Testis (tissue), 2 donors: ENCODE measurements at regions not wholly inside any gene's neighbourhood (a gene's known extent, or its start where the extent isn't known, plus 50 kb on each side); places are given as distances from the start of the nearest gene placed in this dataset.

Experiments used
- DNase-seq: peaks from one replicate; pipeline ENCODE4 v3.0.0-alpha.2; 2019
- H3K27ac ChIP-seq, 2 donors: fragments of 200-600 bp; sonication (generic); one replicate each; pipeline ENCODE4 v1.5.1; 2019
- H3K27me3 ChIP-seq: fragments of 200-600 bp; sonication (generic); one replicate; pipeline ENCODE4 v1.5.1; 2019
- H3K36me3 ChIP-seq: fragments of 200-600 bp; sonication (generic); one replicate; pipeline ENCODE4 v1.5.1; 2017; ENCODE audit warnings: low read depth; ENCODE audit errors: missing control alignments
- H3K4me1 ChIP-seq: fragments of 200-600 bp; sonication (generic); one replicate; pipeline ENCODE4 v1.5.1; 2019
- H3K4me3 ChIP-seq, 2 donors: fragments of 200-600 bp; sonication (generic); one replicate each; pipeline ENCODE4 v1.5.1; 2017 to 2019
- H3K9me3 ChIP-seq: fragments of 200-600 bp; sonication (generic); one replicate; pipeline ENCODE4 v1.5.1; 2017
- POLR2A ChIP-seq: fragments of 450-650 bp; IDR thresholded peaks from one replicate; pipeline ENCODE4 v1.6.1; 2017; ENCODE audit warnings: antibody characterized with exemption, mild to moderate bottlenecking, moderate library complexity
- WGBS, 2 donors: methylation state at CpG; one replicate each; pipeline ENCODE4 v1.1.5; 2018; 5-methylcytosine and 5-hydroxymethylcytosine counted together
- intact Hi-C: fragments of 100-400 bp; cut with DNase I; formaldehyde crosslinking; loops from one replicate; pipeline ENCODE4 v1.15.1; 2023; ENCODE audit warnings: low total_unique reads
- TF ChIP-seq, protein P1 (sequence below), 3 experiments: fragments of 450-650 bp in 2 of 3; fragments of 200-600 bp in 1 of 3; sonication (generic) in 1 of 3; IDR thresholded peaks; one replicate each; pipeline ENCODE4 v1.5.1; 2016 to 2019; ENCODE audit warnings: antibody characterized with exemption in 3 of 3, mild to moderate bottlenecking in 2 of 3, moderate library complexity in 1 of 3

DNA sequence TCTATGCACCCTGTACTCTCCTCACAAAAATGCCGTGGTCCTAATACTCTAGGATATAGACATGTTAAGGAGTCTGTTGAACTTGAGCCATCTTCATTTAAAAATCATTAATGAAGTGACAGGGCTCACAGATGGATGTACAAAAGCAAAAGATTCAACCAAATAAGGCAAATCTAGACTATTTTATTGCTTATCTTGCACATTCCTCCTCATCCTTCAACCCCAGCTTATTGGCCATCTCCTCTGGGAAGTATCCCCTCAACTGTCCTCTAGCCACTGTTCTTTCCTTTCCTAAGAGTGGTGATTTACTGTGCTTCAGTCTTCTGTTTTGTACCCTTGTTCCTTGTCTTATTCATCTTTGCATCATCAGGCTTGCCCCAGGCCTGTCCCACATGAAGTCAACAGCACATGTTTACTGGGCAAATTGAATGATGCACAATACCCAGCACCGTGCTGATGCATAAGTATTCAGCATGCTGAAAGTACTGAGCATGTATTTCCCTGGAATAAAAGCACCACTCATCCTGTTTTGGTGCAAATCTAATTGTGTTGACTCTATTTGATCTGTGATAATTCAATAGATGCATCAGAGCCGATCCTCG, 287.3 kb upstream of the CLNK start:
- 93 to 94% methylated on average over 4 of the region's 4 CpGs for WGBS, 2 donors
- no peak overlapping the region for H3K4me3 ChIP-seq
- TF ChIP-seq, protein P1, sequence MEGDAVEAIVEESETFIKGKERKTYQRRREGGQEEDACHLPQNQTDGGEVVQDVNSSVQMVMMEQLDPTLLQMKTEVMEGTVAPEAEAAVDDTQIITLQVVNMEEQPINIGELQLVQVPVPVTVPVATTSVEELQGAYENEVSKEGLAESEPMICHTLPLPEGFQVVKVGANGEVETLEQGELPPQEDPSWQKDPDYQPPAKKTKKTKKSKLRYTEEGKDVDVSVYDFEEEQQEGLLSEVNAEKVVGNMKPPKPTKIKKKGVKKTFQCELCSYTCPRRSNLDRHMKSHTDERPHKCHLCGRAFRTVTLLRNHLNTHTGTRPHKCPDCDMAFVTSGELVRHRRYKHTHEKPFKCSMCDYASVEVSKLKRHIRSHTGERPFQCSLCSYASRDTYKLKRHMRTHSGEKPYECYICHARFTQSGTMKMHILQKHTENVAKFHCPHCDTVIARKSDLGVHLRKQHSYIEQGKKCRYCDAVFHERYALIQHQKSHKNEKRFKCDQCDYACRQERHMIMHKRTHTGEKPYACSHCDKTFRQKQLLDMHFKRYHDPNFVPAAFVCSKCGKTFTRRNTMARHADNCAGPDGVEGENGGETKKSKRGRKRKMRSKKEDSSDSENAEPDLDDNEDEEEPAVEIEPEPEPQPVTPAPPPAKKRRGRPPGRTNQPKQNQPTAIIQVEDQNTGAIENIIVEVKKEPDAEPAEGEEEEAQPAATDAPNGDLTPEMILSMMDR (IDR thresholded peaks at IDR 0.05), result no peak
- TF ChIP-seq POLR2A, result no peak
- no peaks in the 10 kb centered on the region for H3K4me1 ChIP-seq
- intact Hi-C loops, result no loop called here
- no peaks in the 10 kb centered on the region for H3K36me3 ChIP-seq
- H3K9me3 ChIP-seq, result no peaks in the 10 kb centered on the region
- H3K27me3 ChIP-seq, result no peaks in the 10 kb centered on the region
- H3K27ac ChIP-seq, result no peak overlapping the region
- DNase-seq, result no peak

DNA sequence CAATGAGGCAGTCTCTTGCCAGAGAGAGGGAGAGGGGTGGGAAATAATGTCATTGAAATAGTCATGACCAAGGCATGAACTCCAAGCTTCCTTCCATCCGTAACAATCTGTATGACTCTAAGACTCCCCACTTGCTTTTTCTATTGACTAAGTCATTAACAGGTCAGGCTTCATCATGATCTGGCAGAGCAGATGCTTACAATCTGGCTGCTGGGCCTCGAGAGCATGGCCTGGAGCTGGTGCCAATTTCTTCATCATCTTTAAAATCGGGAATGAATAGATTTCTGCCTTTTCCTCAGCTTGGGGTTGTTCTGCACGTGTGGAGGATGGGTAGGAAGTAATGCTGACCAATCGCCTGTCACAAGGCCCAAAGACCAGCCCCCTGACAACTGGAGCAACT, 280.6 kb upstream of the CLNK start:
- Histone ChIP-seq H3K27ac (no peak overlapping the region), H3K4me1 (no peaks in the 10 kb centered on the region), H3K9me3 (no peaks in the 10 kb centered on the region), H3K4me3 (no peak overlapping the region), H3K27me3 (no peaks in the 10 kb centered on the region), H3K36me3 (no peaks in the 10 kb centered on the region)
- TF ChIP-seq, protein P1 (IDR thresholded peaks at IDR 0.05), result no peak
- TF ChIP-seq POLR2A, result no peak
- DNase-seq, result no peak
- intact Hi-C loops, result no loop called here
- WGBS, 2 donors, result 73 to 77% methylated on average over 5 of the region's 5 CpGs

DNA sequence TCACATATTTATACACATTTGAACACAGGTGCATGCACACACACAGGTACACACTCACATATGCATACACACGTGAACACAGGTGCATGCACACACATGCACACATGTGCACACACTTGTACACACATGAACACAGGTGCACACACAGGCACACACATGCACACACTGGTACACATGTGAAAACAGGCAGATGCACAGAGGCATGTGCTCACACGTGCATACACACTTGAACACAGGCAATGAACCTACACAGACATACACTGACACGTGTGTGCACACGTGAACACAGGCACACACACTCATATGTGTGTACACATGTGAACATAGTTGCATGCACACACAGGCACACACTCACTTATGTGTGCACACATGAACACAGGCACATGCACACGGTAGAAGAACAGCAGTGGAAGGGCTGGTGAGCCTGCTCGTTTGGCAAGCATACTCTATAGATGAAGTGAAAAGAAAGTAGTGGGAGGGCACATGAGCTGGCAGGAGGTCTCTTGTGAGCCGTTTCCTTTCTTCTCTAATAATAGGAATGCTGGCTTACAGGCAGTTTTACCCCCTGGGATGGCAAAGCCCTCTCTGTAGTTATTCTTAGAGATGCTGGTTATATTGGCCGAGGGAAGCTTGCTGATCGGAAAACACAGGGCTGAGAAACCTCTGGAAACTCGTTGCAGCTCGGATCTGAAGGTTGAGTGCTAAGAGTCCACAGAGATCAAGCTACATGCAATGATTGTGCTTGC, 279.6 kb upstream of the CLNK start:
- Histone ChIP-seq H3K27ac (no peak overlapping the region), H3K36me3 (no peaks in the 10 kb centered on the region), H3K27me3 (no peaks in the 10 kb centered on the region), H3K4me3 (no peak overlapping the region), H3K9me3 (no peaks in the 10 kb centered on the region), H3K4me1 (no peaks in the 10 kb centered on the region)
- intact Hi-C loops, result no loop called here
- DNase-seq, result no peak
- TF ChIP-seq, protein P1 (IDR thresholded peaks at IDR 0.05), result no peak
- TF ChIP-seq POLR2A, result no peak
- WGBS, 2 donors, result 57 to 72% methylated on average over 11 of the region's 11 CpGs

DNA sequence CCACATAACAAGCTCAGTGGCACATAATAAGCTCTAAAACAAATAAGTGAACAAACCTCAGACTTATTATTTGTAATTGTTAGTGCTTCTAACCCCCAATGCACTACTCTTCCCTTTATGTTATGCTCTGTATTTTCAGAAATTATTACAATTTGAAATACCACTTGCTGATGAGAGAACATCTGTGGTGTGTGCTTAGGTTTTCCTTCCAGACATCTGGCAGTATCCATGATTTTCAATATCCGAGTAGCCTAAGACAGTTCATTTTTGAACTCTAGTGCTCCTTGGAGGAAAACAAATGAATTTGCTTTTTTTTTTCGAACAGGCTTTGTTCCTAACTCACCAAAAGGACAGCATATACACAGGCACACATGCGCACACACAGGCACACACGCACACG, 278.7 kb upstream of the CLNK start:
- DNase-seq, result no peak
- WGBS, 2 donors, result 65 to 75% methylated on average over 5 of the region's 5 CpGs
- Histone ChIP-seq H3K9me3 (no peaks in the 10 kb centered on the region), H3K27ac (no peak overlapping the region), H3K27me3 (no peaks in the 10 kb centered on the region), H3K36me3 (no peaks in the 10 kb centered on the region), H3K4me3 (no peak overlapping the region), H3K4me1 (no peaks in the 10 kb centered on the region)
- intact Hi-C loops, result no loop called here
- no peak for TF ChIP-seq POLR2A
- TF ChIP-seq, protein P1 (IDR thresholded peaks at IDR 0.05), result no peak

DNA sequence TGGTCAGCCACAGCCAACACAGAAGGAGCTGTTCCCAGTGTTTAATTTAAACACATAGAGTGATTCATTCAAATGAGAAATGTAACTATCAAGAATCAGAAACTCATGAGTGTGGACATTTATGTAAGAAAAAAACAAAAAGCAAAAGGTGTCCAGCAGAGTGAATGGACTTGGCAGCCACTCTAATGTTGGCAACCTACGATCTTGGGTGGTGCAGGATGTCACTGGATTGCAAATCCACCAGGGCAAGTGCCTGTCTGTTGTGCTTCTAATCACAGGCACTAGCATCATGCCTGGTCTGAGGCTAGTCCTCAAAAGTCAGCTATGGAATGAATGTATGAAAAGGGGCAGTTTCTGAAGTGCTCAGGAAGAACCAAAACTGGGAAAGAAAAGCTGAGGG, 277.7 kb upstream of the CLNK start:
- no peaks in the 10 kb centered on the region for H3K27me3 ChIP-seq
- intact Hi-C loops, result no loop called here
- 63 to 78% methylated on average over 1 of the region's 1 CpG for WGBS, 2 donors
- no peak overlapping the region for H3K4me3 ChIP-seq
- DNase-seq, result no peak
- H3K9me3 ChIP-seq, result no peaks in the 10 kb centered on the region
- H3K4me1 ChIP-seq, result no peaks in the 10 kb centered on the region
- H3K36me3 ChIP-seq, result no peaks in the 10 kb centered on the region
- no peak overlapping the region for H3K27ac ChIP-seq
- TF ChIP-seq, protein P1 (IDR thresholded peaks at IDR 0.05), result no peak
- TF ChIP-seq POLR2A, result no peak
